ENCODE measurements at regions not wholly inside any gene's neighbourhood (a gene's known extent, or its start where the extent isn't known, plus 50 kb on each side); places are given as distances from the start of the nearest gene placed in this dataset.

DNA sequence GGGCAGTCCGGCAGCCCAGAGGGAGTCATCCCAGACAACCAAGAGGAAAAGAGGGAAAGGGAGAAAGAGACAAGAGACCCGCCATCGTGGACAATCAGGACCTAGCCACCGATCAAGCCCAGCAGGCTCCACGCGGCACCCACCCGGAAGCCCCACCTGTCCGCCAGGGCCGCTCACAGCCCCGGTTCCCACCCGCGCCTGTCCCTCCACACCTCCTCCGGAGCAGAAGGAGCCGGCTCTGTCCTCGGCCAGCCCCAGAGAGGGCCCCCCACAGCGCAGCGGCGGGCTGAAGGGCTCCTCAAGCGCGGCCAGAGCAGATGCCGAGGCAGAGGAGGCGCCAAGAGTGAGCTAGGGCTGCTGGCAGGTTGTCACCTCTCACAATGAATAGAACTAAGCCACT, 784.7 kb upstream of the FBXO33 start:
- TF ChIP-seq U2AF2 (IDR thresholded peaks at IDR 0.05; ENCODE audit: low read depth, low read length), result no peak
- no peak for TF ChIP-seq ATF7 (IDR thresholded peaks at IDR 0.05)
- TF ChIP-seq ATF7 (CRISPR knock-in tag; IDR thresholded peaks at IDR 0.05), result no peak
- TF ChIP-seq, protein P1, sequence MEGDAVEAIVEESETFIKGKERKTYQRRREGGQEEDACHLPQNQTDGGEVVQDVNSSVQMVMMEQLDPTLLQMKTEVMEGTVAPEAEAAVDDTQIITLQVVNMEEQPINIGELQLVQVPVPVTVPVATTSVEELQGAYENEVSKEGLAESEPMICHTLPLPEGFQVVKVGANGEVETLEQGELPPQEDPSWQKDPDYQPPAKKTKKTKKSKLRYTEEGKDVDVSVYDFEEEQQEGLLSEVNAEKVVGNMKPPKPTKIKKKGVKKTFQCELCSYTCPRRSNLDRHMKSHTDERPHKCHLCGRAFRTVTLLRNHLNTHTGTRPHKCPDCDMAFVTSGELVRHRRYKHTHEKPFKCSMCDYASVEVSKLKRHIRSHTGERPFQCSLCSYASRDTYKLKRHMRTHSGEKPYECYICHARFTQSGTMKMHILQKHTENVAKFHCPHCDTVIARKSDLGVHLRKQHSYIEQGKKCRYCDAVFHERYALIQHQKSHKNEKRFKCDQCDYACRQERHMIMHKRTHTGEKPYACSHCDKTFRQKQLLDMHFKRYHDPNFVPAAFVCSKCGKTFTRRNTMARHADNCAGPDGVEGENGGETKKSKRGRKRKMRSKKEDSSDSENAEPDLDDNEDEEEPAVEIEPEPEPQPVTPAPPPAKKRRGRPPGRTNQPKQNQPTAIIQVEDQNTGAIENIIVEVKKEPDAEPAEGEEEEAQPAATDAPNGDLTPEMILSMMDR (CRISPR knock-in tag; IDR thresholded peaks at IDR 0.05), result no peak
- TF ChIP-seq CHCHD3 (CRISPR knock-in tag; IDR thresholded peaks at IDR 0.05), result no peak
- no peak for TF ChIP-seq EP300 (IDR thresholded peaks at IDR 0.05; ENCODE audit: low read depth in 2 of 2, low read length in 2 of 2)
- no peak for TF ChIP-seq EP300 (CRISPR knock-in tag; IDR thresholded peaks at IDR 0.05; ENCODE audit: borderline replicate concordance)
- TF ChIP-seq FOXM1 (CRISPR knock-in tag; IDR thresholded peaks at IDR 0.05), result no peak
- no peak for TF ChIP-seq ZFX (CRISPR knock-in tag; IDR thresholded peaks at IDR 0.05; ENCODE audit: low read depth)

All from HepG2 (cell line).